ENCODE measurements at regions not wholly inside any gene's neighbourhood (a gene's known extent, or its start where the extent isn't known, plus 50 kb on each side); places are given as distances from the start of the nearest gene placed in this dataset.
"Not testable (repeated sequence)": the region's sequence is repeated elsewhere in the genome, so short reads cannot be mapped to it uniquely, and the experiment has no call there.

- DNase-seq (ENCODE audit: insufficient read length, low spot score) (no peak), FAIRE-seq (no peak)
Observed at GRCh38 chr12:58657190-58657589, 263.1 kb downstream of the LRIG3 start.

DNA sequence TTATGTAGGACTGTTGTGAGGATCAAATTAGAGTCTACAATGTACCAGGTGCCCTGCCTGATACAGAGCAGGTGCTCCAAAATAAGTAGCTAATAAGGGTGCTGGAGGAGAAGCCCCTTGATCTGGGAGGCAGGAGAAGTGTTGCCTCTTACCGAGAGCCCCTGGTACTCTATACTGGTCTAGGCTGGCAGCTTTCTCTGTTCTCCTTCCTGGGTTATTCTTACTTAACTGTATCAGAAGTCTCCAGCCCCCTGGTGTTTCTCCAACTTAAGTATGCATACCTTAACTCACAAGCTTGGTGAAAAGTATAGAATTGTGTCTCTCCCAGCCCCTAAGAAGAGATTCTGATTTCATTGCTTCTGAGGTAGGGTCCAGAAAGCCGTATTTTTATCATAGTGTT is 254.9 kb downstream of the LRIG3 start:
- TF ChIP-seq PAX5 (IDR thresholded peaks at IDR 0.05; ENCODE audit: insufficient read depth, low read length, severe bottlenecking) (no peak), POLR2AphosphoS5 (IDR thresholded peaks at IDR 0.05; ENCODE audit: low read depth, low read length) (no peak), TAF1 (IDR thresholded peaks at IDR 0.05; ENCODE audit: low read depth, low read length) (no peak), POU2F2 (IDR thresholded peaks at IDR 0.05; ENCODE audit: low read depth, low read length) (no peak), POLR2A (IDR thresholded peaks at IDR 0.05; ENCODE audit: low read depth, low read length) (no peak), SPI1 (IDR thresholded peaks at IDR 0.05; ENCODE audit: low read depth, low read length) (no peak)
- FAIRE-seq (no peak), DNase-seq (ENCODE audit: insufficient read length, low spot score) (no peak)

More at GRCh38 chr12:58657190-58657589, 263.1 kb downstream of the LRIG3 start:
- no peak for TF ChIP-seq TAF1 (IDR thresholded peaks at IDR 0.05; ENCODE audit: low read depth, low read length)
- TF ChIP-seq PAX5 (IDR thresholded peaks at IDR 0.05; ENCODE audit: insufficient read depth, low read length, severe bottlenecking) = no peak
- TF ChIP-seq POLR2A (IDR thresholded peaks at IDR 0.05; ENCODE audit: low read depth, low read length) = no peak
- TF ChIP-seq SPI1 (IDR thresholded peaks at IDR 0.05; ENCODE audit: low read depth, low read length) = no peak
- no peak for TF ChIP-seq POU2F2 (IDR thresholded peaks at IDR 0.05; ENCODE audit: low read depth, low read length)
- no peak for TF ChIP-seq POLR2AphosphoS5 (IDR thresholded peaks at IDR 0.05; ENCODE audit: low read depth, low read length)

GRCh38 chr12:58668233-58668632 is 252.1 kb downstream of the LRIG3 start:
- no peak for TF ChIP-seq TAF1 (IDR thresholded peaks at IDR 0.05; ENCODE audit: low read depth, low read length)
- TF ChIP-seq POLR2A (IDR thresholded peaks at IDR 0.05; ENCODE audit: low read depth, low read length) = no peak
- TF ChIP-seq PAX5 (IDR thresholded peaks at IDR 0.05; ENCODE audit: insufficient read depth, low read length, severe bottlenecking) = no peak
- no peak for TF ChIP-seq POLR2AphosphoS5 (IDR thresholded peaks at IDR 0.05; ENCODE audit: low read depth, low read length)
- TF ChIP-seq SPI1 (IDR thresholded peaks at IDR 0.05; ENCODE audit: low read depth, low read length) = no peak
- no peak for TF ChIP-seq POU2F2 (IDR thresholded peaks at IDR 0.05; ENCODE audit: low read depth, low read length)
- DNase-seq (ENCODE audit: insufficient read length, low spot score) (no peak), FAIRE-seq (no peak)

DNA sequence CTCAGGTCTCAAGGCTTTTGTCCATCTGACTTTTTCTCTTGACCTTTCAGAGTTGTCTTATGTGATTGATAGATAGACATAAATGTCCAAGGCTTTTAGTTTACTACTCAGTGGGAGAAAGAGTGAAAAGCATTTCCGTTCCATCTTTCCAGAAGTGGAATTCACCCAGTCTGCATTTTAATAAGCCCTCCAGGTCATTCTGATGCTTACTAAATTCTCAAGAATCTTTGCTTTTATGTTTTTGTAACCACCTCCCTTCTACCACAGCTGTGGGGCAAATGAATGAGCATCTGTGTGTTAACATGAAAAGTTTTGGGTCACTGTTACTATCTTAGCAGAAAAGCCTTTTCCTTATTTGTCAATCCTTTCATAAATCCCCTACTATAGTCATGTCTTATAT is 251.4 kb downstream of the LRIG3 start:
- FAIRE-seq = no peak
- no peak for DNase-seq (ENCODE audit: insufficient read length, low spot score)
- TF ChIP-seq TAF1 (IDR thresholded peaks at IDR 0.05; ENCODE audit: low read depth, low read length) (no peak), SPI1 (IDR thresholded peaks at IDR 0.05; ENCODE audit: low read depth, low read length) (no peak), POU2F2 (IDR thresholded peaks at IDR 0.05; ENCODE audit: low read depth, low read length) (no peak), PAX5 (IDR thresholded peaks at IDR 0.05; ENCODE audit: insufficient read depth, low read length, severe bottlenecking) (no peak), POLR2A (IDR thresholded peaks at IDR 0.05; ENCODE audit: low read depth, low read length) (no peak), POLR2AphosphoS5 (IDR thresholded peaks at IDR 0.05; ENCODE audit: low read depth, low read length) (no peak)

- TF ChIP-seq POLR2A (IDR thresholded peaks at IDR 0.05; ENCODE audit: low read depth, low read length) (no peak), POLR2AphosphoS5 (IDR thresholded peaks at IDR 0.05; ENCODE audit: low read depth, low read length) (no peak), PAX5 (IDR thresholded peaks at IDR 0.05; ENCODE audit: insufficient read depth, low read length, severe bottlenecking) (no peak)
- no peak for FAIRE-seq
- no peak for DNase-seq (ENCODE audit: insufficient read length, low spot score)
Observed at GRCh38 chr12:58670623-58671022, 249.7 kb downstream of the LRIG3 start.

GRCh38 chr12:58671196-58671595 is 249.1 kb downstream of the LRIG3 start:
- no peak for FAIRE-seq
- TF ChIP-seq PAX5 (IDR thresholded peaks at IDR 0.05; ENCODE audit: insufficient read depth, low read length, severe bottlenecking) (no peak), POLR2AphosphoS5 (IDR thresholded peaks at IDR 0.05; ENCODE audit: low read depth, low read length) (no peak), SPI1 (IDR thresholded peaks at IDR 0.05; ENCODE audit: low read depth, low read length) (no peak), POU2F2 (IDR thresholded peaks at IDR 0.05; ENCODE audit: low read depth, low read length) (no peak), TAF1 (IDR thresholded peaks at IDR 0.05; ENCODE audit: low read depth, low read length) (no peak), POLR2A (IDR thresholded peaks at IDR 0.05; ENCODE audit: low read depth, low read length) (no peak)
- DNase-seq (ENCODE audit: insufficient read length, low spot score) = no peak

GRCh38 chr12:58673021-58673420 is 247.3 kb downstream of the LRIG3 start:
- no peak for TF ChIP-seq TAF1 (IDR thresholded peaks at IDR 0.05; ENCODE audit: low read depth, low read length)
- no peak for TF ChIP-seq POU2F2 (IDR thresholded peaks at IDR 0.05; ENCODE audit: low read depth, low read length)
- no peak for TF ChIP-seq POLR2AphosphoS5 (IDR thresholded peaks at IDR 0.05; ENCODE audit: low read depth, low read length)
- TF ChIP-seq SPI1 (IDR thresholded peaks at IDR 0.05; ENCODE audit: low read depth, low read length) = no peak
- no peak for TF ChIP-seq POLR2A (IDR thresholded peaks at IDR 0.05; ENCODE audit: low read depth, low read length)
- no peak for TF ChIP-seq PAX5 (IDR thresholded peaks at IDR 0.05; ENCODE audit: insufficient read depth, low read length, severe bottlenecking)
- no peak for FAIRE-seq
- no peak for DNase-seq (ENCODE audit: insufficient read length, low spot score)

- FAIRE-seq; DNase-seq (ENCODE audit: insufficient read length, low spot score): not testable (repeated sequence)
Observed at GRCh38 chr12:58677833-58678232, 242.5 kb downstream of the LRIG3 start.

DNA sequence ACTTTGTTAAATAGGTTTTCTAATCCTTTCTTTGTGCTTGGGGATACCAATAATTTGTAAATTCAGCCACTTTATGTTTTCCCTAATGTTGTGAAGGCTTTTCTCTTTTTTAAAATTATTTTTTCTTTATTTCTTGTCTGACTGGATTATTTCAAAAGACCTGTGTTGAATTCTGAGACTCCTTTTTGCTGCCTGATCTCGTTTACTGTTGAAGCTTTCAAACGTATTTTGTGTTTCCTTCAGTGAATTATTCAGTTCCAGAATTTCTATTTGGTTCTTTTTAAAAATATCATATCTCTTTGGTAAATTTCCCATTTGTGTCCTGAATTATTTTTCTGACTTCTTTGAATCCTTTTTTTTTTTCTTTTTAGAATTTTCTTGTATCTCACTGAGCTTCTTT is 241.6 kb downstream of the LRIG3 start:
- DNase-seq (ENCODE audit: insufficient read length, low spot score) (no peak), FAIRE-seq (no peak)
- TF ChIP-seq SPI1 (IDR thresholded peaks at IDR 0.05; ENCODE audit: low read depth, low read length) = no peak
- TF ChIP-seq POLR2AphosphoS5 (IDR thresholded peaks at IDR 0.05; ENCODE audit: low read depth, low read length) = no peak
- no peak for TF ChIP-seq POU2F2 (IDR thresholded peaks at IDR 0.05; ENCODE audit: low read depth, low read length)
- TF ChIP-seq PAX5 (IDR thresholded peaks at IDR 0.05; ENCODE audit: insufficient read depth, low read length, severe bottlenecking) = no peak
- no peak for TF ChIP-seq POLR2A (IDR thresholded peaks at IDR 0.05; ENCODE audit: low read depth, low read length)
- no peak for TF ChIP-seq TAF1 (IDR thresholded peaks at IDR 0.05; ENCODE audit: low read depth, low read length)

GRCh38 chr12:58681730-58682129 is 238.6 kb downstream of the LRIG3 start:
- DNase-seq (ENCODE audit: insufficient read length, low spot score) (no peak), FAIRE-seq (no peak)
- no peak for TF ChIP-seq SPI1 (IDR thresholded peaks at IDR 0.05; ENCODE audit: low read depth, low read length)
- TF ChIP-seq POU2F2 (IDR thresholded peaks at IDR 0.05; ENCODE audit: low read depth, low read length) = no peak
- no peak for TF ChIP-seq POLR2AphosphoS5 (IDR thresholded peaks at IDR 0.05; ENCODE audit: low read depth, low read length)
- TF ChIP-seq TAF1 (IDR thresholded peaks at IDR 0.05; ENCODE audit: low read depth, low read length) = no peak
